DOHH2 (cell line): ENCODE measurements at regions not wholly inside any gene's neighbourhood (a gene's known extent, or its start where the extent isn't known, plus 50 kb on each side); places are given as distances from the start of the nearest gene placed in this dataset.

Source experiments
- H3F3A ChIP-seq: fragments of 200-600 bp; sonication (generic), shearing (Covaris generic); 2 replicates; pipeline ENCODE4 v1.6.0; 2016; ENCODE audit warnings: antibody characterized with exemption, mild to moderate bottlenecking; ENCODE audit not compliant: control insufficient read depth, insufficient read depth
- H3K27ac ChIP-seq: fragments of 200-600 bp; sonication (generic); 2 replicates; pipeline ENCODE4 v1.5.1; 2014; ENCODE audit warnings: low read depth, mild to moderate bottlenecking, low read length, moderate library complexity
- H3K27me3 ChIP-seq: fragments of 200-600 bp; sonication (generic); 2 replicates; pipeline ENCODE4 v1.6.1; 2014; ENCODE audit warnings: mild to moderate bottlenecking, low read length, mixed read lengths; ENCODE audit not compliant: control insufficient read depth
- H3K36me3 ChIP-seq: fragments of 200-600 bp; sonication (generic); 2 replicates; pipeline ENCODE4 v1.6.1; 2014; ENCODE audit warnings: mild to moderate bottlenecking, low read length, moderate library complexity, mixed read lengths; ENCODE audit not compliant: control insufficient read depth
- H3K4me1 ChIP-seq: fragments of 200-600 bp; sonication (generic); 2 replicates; pipeline ENCODE4 v1.6.1; 2014; ENCODE audit warnings: mild to moderate bottlenecking, low read length, mixed read lengths; ENCODE audit not compliant: control insufficient read depth
- H3K4me2 ChIP-seq: fragments of 200-600 bp; sonication (generic); 2 replicates; pipeline ENCODE4 v1.6.0; 2014; ENCODE audit warnings: mild to moderate bottlenecking, low read length, moderate library complexity
- H3K4me3 ChIP-seq: fragments of 200-600 bp; sonication (generic); 2 replicates; pipeline ENCODE4 v1.5.1; 2014; ENCODE audit warnings: mild to moderate bottlenecking, low read length, mixed read lengths
- H3K79me2 ChIP-seq: fragments of 200-600 bp; sonication (generic); 2 replicates; pipeline ENCODE4 v1.6.1; 2014; ENCODE audit warnings: mild to moderate bottlenecking, low read length, mixed read lengths; ENCODE audit not compliant: control insufficient read depth
- H3K9me2 ChIP-seq: fragments of 200-600 bp; sonication (generic); replicated peaks from 2 replicates; pipeline ENCODE4 v1.6.1; 2014; ENCODE audit warnings: mild to moderate bottlenecking, low read length, mixed read lengths; ENCODE audit not compliant: control insufficient read depth
- H3K9me3 ChIP-seq: fragments of 200-600 bp; sonication (generic); 2 replicates; pipeline ENCODE4 v1.6.1; 2014; ENCODE audit warnings: antibody characterized with exemption, low read length, mixed read lengths; ENCODE audit not compliant: control insufficient read depth, insufficient read depth
- H4K20me1 ChIP-seq: fragments of 200-600 bp; sonication (generic); 2 replicates; pipeline ENCODE4 v1.6.0; 2014; ENCODE audit warnings: low read depth, mild to moderate bottlenecking, antibody characterized with exemption, low read length, moderate library complexity; ENCODE audit not compliant: control insufficient read depth, insufficient read depth
- EZH2phosphoT487 ChIP-seq: fragments of 200-600 bp; sonication (generic); IDR thresholded peaks from 2 replicates; pipeline ENCODE4 v1.6.1; 2017; ENCODE audit warnings: borderline replicate concordance, mild to moderate bottlenecking, antibody characterized with exemption, low read length, moderate library complexity, mixed read lengths
- TF ChIP-seq, protein P1 (sequence below): fragments of 200-600 bp; sonication (generic); IDR thresholded peaks from one replicate; pipeline ENCODE4 v1.5.1; 2014; ENCODE audit warnings: antibody characterized with exemption, mild to moderate bottlenecking, low read depth, low read length; ENCODE audit not compliant: poor library complexity, severe bottlenecking

DNA sequence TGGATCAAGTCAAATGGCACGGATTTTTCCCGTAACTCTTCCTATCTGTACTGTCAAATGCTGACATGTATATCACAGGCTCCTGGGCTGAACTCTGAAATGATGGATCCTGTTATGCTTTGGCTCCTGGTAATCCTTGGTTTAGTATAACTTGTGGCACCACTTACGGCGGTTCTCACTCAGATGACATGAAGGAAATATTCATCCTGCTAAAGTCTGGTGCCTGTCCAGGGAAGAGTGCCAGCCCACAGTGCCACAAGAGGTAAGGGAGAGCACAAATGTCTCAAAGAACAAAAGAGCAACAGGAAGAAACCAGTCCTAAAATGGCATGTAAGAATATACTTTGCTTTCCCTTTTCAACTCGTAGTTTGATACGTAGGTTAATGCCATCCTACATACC is 93.1 kb upstream of the TAB2 start:
- H3K9me3 ChIP-seq = no peaks in the 10 kb centered on the region
- no peaks in the 10 kb centered on the region for H3K4me1 ChIP-seq
- H4K20me1 ChIP-seq = no peaks in the 10 kb centered on the region
- no peaks in the 10 kb centered on the region for H3K79me2 ChIP-seq
- no peak overlapping the region for H3K27ac ChIP-seq
- no peaks in the 10 kb centered on the region for H3F3A ChIP-seq
- no peak overlapping the region for H3K4me3 ChIP-seq
- no peak for TF ChIP-seq EZH2phosphoT487
- TF ChIP-seq, protein P1, sequence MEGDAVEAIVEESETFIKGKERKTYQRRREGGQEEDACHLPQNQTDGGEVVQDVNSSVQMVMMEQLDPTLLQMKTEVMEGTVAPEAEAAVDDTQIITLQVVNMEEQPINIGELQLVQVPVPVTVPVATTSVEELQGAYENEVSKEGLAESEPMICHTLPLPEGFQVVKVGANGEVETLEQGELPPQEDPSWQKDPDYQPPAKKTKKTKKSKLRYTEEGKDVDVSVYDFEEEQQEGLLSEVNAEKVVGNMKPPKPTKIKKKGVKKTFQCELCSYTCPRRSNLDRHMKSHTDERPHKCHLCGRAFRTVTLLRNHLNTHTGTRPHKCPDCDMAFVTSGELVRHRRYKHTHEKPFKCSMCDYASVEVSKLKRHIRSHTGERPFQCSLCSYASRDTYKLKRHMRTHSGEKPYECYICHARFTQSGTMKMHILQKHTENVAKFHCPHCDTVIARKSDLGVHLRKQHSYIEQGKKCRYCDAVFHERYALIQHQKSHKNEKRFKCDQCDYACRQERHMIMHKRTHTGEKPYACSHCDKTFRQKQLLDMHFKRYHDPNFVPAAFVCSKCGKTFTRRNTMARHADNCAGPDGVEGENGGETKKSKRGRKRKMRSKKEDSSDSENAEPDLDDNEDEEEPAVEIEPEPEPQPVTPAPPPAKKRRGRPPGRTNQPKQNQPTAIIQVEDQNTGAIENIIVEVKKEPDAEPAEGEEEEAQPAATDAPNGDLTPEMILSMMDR = no peak
- no peak overlapping the region for H3K4me2 ChIP-seq
- no peaks in the 10 kb centered on the region for H3K9me2 ChIP-seq
- peaks cover 11% of the 10 kb centered on the region; the same call in 1 of the 2 replicates for H3K27me3 ChIP-seq
- no peaks in the 10 kb centered on the region for H3K36me3 ChIP-seq

DNA sequence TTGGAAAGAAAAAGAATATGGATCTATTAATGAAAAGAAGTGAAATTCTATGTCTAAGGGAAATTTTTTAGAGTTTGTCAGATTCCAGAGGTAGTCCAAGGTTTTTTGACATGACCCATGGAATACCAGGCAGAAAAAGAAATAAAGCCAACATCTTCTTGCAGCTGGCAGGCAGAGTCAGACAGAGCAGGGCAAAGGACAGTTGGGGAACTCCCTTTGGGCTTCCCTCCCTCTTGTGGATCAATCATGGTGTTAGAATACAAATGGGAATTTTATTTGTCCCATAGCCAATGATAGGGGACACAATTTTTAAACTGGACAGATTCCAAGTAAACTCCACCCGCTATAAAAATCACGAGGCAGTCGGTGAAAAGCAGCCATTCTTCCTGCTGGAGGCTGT is 92.1 kb upstream of the TAB2 start:
- no peaks in the 10 kb centered on the region for H3K36me3 ChIP-seq
- H3K4me2 ChIP-seq = no peak overlapping the region
- no peaks in the 10 kb centered on the region for H3K9me3 ChIP-seq
- no peaks in the 10 kb centered on the region for H4K20me1 ChIP-seq
- no peak overlapping the region for H3K4me3 ChIP-seq
- no peak for TF ChIP-seq EZH2phosphoT487
- TF ChIP-seq, protein P1 = no peak
- H3K4me1 ChIP-seq = no peaks in the 10 kb centered on the region
- H3F3A ChIP-seq = no peaks in the 10 kb centered on the region
- H3K9me2 ChIP-seq = no peaks in the 10 kb centered on the region
- H3K79me2 ChIP-seq = no peaks in the 10 kb centered on the region
- peaks cover 16% of the 10 kb centered on the region for H3K27me3 ChIP-seq
- no peak overlapping the region for H3K27ac ChIP-seq

DNA sequence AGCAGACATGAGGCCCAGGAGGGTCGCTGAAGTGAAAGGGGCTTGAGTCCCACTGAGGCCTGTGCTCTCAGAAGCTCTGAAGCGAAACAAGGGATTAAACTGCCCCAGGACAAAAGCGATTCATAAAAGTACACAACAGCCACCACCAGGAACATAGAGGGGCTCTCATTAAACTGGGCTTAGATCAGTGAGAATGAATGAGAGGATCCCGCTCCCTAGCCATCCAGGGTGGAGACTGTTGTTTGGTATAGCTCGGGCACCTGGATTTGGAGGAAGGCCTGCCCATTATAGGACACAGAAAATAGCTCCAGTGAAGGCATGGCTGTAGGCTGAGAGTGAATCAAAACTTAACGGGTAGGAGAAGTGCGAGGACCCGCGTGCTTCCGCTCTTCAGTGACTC is 91.6 kb upstream of the TAB2 start:
- Histone ChIP-seq H3K27ac (no peak overlapping the region), H3F3A (no peaks in the 10 kb centered on the region), H3K4me3 (no peak overlapping the region), H3K27me3 (peaks cover 21% of the 10 kb centered on the region), H3K79me2 (no peaks in the 10 kb centered on the region), H3K36me3 (no peaks in the 10 kb centered on the region), H3K9me3 (no peaks in the 10 kb centered on the region), H3K9me2 (no peaks in the 10 kb centered on the region), H4K20me1 (no peaks in the 10 kb centered on the region), H3K4me2 (no peak overlapping the region), H3K4me1 (no peaks in the 10 kb centered on the region)
- TF ChIP-seq, protein P1 = no peak
- no peak for TF ChIP-seq EZH2phosphoT487

DNA sequence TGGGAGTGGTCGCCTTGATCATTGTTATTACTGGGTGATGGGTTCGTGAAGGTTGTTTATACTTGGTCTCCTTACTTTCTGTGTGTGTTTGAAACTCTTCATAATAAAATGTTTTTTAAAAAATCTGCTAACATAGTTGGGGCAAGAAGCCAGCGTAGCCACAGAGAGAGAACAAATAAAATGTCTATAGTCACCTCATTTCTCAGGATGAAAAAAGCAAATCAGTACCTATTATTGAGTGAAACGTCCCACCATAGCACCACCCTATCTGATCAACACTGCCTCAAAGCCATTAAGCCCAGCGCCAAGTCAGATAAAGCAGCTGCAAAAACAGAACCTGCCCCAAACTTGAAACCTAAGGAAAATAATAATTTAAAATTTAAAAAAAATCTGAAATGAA is 89.7 kb upstream of the TAB2 start:
- TF ChIP-seq EZH2phosphoT487 = no peak
- TF ChIP-seq, protein P1 = no peak
- H3K27me3 ChIP-seq = peaks cover 25% of the 10 kb centered on the region
- H3K27ac ChIP-seq = no peak overlapping the region
- no peaks in the 10 kb centered on the region for H3F3A ChIP-seq
- H3K79me2 ChIP-seq = no peaks in the 10 kb centered on the region
- no peaks in the 10 kb centered on the region for H3K9me2 ChIP-seq
- no peaks in the 10 kb centered on the region for H3K9me3 ChIP-seq
- no peak overlapping the region for H3K4me2 ChIP-seq
- no peaks in the 10 kb centered on the region for H3K36me3 ChIP-seq
- H3K4me1 ChIP-seq = no peaks in the 10 kb centered on the region
- H3K4me3 ChIP-seq = no peak overlapping the region
- no peaks in the 10 kb centered on the region for H4K20me1 ChIP-seq
